ENCODE measurements at regions not wholly inside any gene's neighbourhood (a gene's known extent, or its start where the extent isn't known, plus 50 kb on each side); places are given as distances from the start of the nearest gene placed in this dataset.

- no peaks in the 10 kb centered on the region for H3K79me2 ChIP-seq (ENCODE audit: control insufficient read depth, low read length)
- H3K4me1 ChIP-seq (ENCODE audit: control insufficient read depth, low read length), result no peaks in the 10 kb centered on the region
- H3K36me3 ChIP-seq (ENCODE audit: control insufficient read depth, low read length), result no peaks in the 10 kb centered on the region
- TF ChIP-seq CTCF (IDR thresholded peaks at IDR 0.05; ENCODE audit: low read depth, low read length, poor library complexity, severe bottlenecking) (no peak), EZH2phosphoT487 (IDR thresholded peaks at IDR 0.05; ENCODE audit: borderline replicate concordance, low read length) (no peak)
- H3K4me3 ChIP-seq (ENCODE audit: low read length), result no peak overlapping the region
- H3K27me3 ChIP-seq (ENCODE audit: control insufficient read depth, low read length), result no peaks in the 10 kb centered on the region
- no peaks in the 10 kb centered on the region for H4K20me1 ChIP-seq (ENCODE audit: control insufficient read depth, insufficient read depth, low read depth, low read length)
- H3K9me2 ChIP-seq (replicated peaks; ENCODE audit: control insufficient read depth, low read length), result no peaks in the 10 kb centered on the region
- no peaks in the 10 kb centered on the region for H3K9me3 ChIP-seq (ENCODE audit: control insufficient read depth, insufficient read depth, low read length)
- no peak overlapping the region for H3K4me2 ChIP-seq (ENCODE audit: low read length)
- H3K27ac ChIP-seq (ENCODE audit: low read depth, low read length), result no peak overlapping the region
- H3F3A ChIP-seq (ENCODE audit: control insufficient read depth, insufficient read depth), result no peaks in the 10 kb centered on the region
Measured at GRCh38 chr16:73225983-73226382, 178.1 kb upstream of the ZFHX3 start.

- Histone ChIP-seq H3K27me3 (ENCODE audit: control insufficient read depth, low read length) (no peaks in the 10 kb centered on the region), H4K20me1 (ENCODE audit: control insufficient read depth, insufficient read depth, low read depth, low read length) (no peaks in the 10 kb centered on the region), H3F3A (ENCODE audit: control insufficient read depth, insufficient read depth) (no peaks in the 10 kb centered on the region), H3K27ac (ENCODE audit: low read depth, low read length) (no peak overlapping the region), H3K4me3 (ENCODE audit: low read length) (no peak overlapping the region), H3K4me1 (ENCODE audit: control insufficient read depth, low read length) (no peaks in the 10 kb centered on the region), H3K9me3 (ENCODE audit: control insufficient read depth, insufficient read depth, low read length) (peaks cover 4% of the 10 kb centered on the region; the same call in 1 of the 2 replicates), H3K9me2 (replicated peaks; ENCODE audit: control insufficient read depth, low read length) (no peaks in the 10 kb centered on the region), H3K4me2 (ENCODE audit: low read length) (no peak overlapping the region), H3K36me3 (ENCODE audit: control insufficient read depth, low read length) (no peaks in the 10 kb centered on the region), H3K79me2 (ENCODE audit: control insufficient read depth, low read length) (no peaks in the 10 kb centered on the region)
- no peak for TF ChIP-seq EZH2phosphoT487 (IDR thresholded peaks at IDR 0.05; ENCODE audit: borderline replicate concordance, low read length)
- TF ChIP-seq CTCF (IDR thresholded peaks at IDR 0.05; ENCODE audit: low read depth, low read length, poor library complexity, severe bottlenecking), result no peak
Measured at GRCh38 chr16:73220836-73221235, 172.9 kb upstream of the ZFHX3 start.

GRCh38 chr16:73219176-73219575 is 171.2 kb upstream of the ZFHX3 start:
- Histone ChIP-seq H3K27ac (ENCODE audit: low read depth, low read length) (no peak overlapping the region), H3K4me3 (ENCODE audit: low read length) (no peak overlapping the region), H3F3A (ENCODE audit: control insufficient read depth, insufficient read depth) (no peaks in the 10 kb centered on the region), H3K4me2 (ENCODE audit: low read length) (no peak overlapping the region), H3K36me3 (ENCODE audit: control insufficient read depth, low read length) (no peaks in the 10 kb centered on the region), H3K79me2 (ENCODE audit: control insufficient read depth, low read length) (no peaks in the 10 kb centered on the region), H3K9me2 (replicated peaks; ENCODE audit: control insufficient read depth, low read length) (no peaks in the 10 kb centered on the region), H4K20me1 (ENCODE audit: control insufficient read depth, insufficient read depth, low read depth, low read length) (no peaks in the 10 kb centered on the region), H3K27me3 (ENCODE audit: control insufficient read depth, low read length) (no peaks in the 10 kb centered on the region), H3K9me3 (ENCODE audit: control insufficient read depth, insufficient read depth, low read length) (peaks cover 4% of the 10 kb centered on the region; the same call in 1 of the 2 replicates), H3K4me1 (ENCODE audit: control insufficient read depth, low read length) (no peaks in the 10 kb centered on the region)
- TF ChIP-seq CTCF (IDR thresholded peaks at IDR 0.05; ENCODE audit: low read depth, low read length, poor library complexity, severe bottlenecking), result no peak
- no peak for TF ChIP-seq EZH2phosphoT487 (IDR thresholded peaks at IDR 0.05; ENCODE audit: borderline replicate concordance, low read length)

All from DOHH2 (cell line).